Calu3 (cell line): ENCODE measurements at regions not wholly inside any gene's neighbourhood (a gene's known extent, or its start where the extent isn't known, plus 50 kb on each side); places are given as distances from the start of the nearest gene placed in this dataset.

Experiments
- BruUV-seq: library from RNA; stranded (reverse); fragments of 400-500 nt; replicated peaks from 2 replicates; lab custom pipeline; 2021; lab: Mats Ljungman, UMichigan
- CTCF ChIA-PET: fragments of 300-600 bp; sonication (Branson Sonifier 250); formaldehyde crosslinking; loops from one replicate; lab custom pipeline; 2022; ENCODE audit warnings: antibody characterized with exemption; lab: Charles Lee
- DNase-seq: peaks from one replicate; pipeline ENCODE4 v3.0.0; 2022
- H3K27ac Mint-ChIP-seq: one replicate; pipeline ENCODE4 v1.8.0; 2022; ENCODE audit warnings: mixed read lengths; ENCODE audit not compliant: unreplicated experiment
- H3K27me3 Mint-ChIP-seq: one replicate; pipeline ENCODE4 v1.8.0; 2022; ENCODE audit warnings: mixed read lengths; ENCODE audit not compliant: unreplicated experiment
- H3K36me3 Mint-ChIP-seq: one replicate; pipeline ENCODE4 v1.8.0; 2022; ENCODE audit warnings: mild to moderate bottlenecking, moderate library complexity, mixed read lengths; ENCODE audit not compliant: insufficient read depth, unreplicated experiment
- H3K4me1 Mint-ChIP-seq: one replicate; pipeline ENCODE4 v1.8.0; 2022; ENCODE audit warnings: mild to moderate bottlenecking, low read depth, mixed read lengths; ENCODE audit not compliant: unreplicated experiment
- H3K4me3 Mint-ChIP-seq: one replicate; pipeline ENCODE4 v1.8.0; 2022; ENCODE audit warnings: mild to moderate bottlenecking, low read depth, moderate library complexity, mixed read lengths; ENCODE audit not compliant: unreplicated experiment
- H3K9me3 Mint-ChIP-seq: one replicate; pipeline ENCODE4 v1.8.0; 2022; ENCODE audit warnings: low read depth, mixed read lengths; ENCODE audit not compliant: unreplicated experiment
- intact Hi-C: fragments of 100-400 bp; cut with micrococcal nuclease; formaldehyde crosslinking; loops from one replicate; pipeline ENCODE4 v1.10.0; 2022; ENCODE audit not compliant: unreplicated experiment
- TF ChIP-seq, protein P1 (sequence below): fragments of 200-600 bp; IDR thresholded peaks from one replicate; pipeline ENCODE4 v1.8.0; 2022; ENCODE audit warnings: antibody characterized with exemption; ENCODE audit not compliant: unreplicated experiment

DNA sequence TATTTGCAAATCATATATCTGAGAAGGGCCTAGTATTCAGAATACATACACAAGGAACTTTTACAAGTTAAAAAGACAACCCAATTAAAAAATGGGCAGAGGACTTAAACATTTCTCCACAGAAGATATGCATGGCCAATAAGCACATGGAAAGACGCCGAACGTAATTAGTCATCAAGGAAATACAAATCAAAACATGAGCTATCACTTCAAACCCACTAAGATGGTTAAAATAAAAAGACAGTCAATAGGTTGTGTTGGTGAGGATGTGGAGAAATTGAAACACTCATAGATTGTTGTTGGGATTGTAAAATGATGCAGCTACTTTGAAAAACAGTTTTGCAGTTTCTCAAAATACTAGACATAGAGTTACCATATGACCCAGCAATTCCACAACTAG is 61.2 kb upstream of the NEO1 start:
- intact Hi-C loops: no loop called here
- Mint-ChIP-seq H3K36me3 (no peaks in the 10 kb centered on the region), H3K27me3 (peaks cover 57% of the 10 kb centered on the region), H3K4me1 (no peaks in the 10 kb centered on the region), H3K4me3 (no peak overlapping the region), H3K27ac (no peak overlapping the region), H3K9me3 (no peaks in the 10 kb centered on the region)
- TF ChIP-seq, protein P1, sequence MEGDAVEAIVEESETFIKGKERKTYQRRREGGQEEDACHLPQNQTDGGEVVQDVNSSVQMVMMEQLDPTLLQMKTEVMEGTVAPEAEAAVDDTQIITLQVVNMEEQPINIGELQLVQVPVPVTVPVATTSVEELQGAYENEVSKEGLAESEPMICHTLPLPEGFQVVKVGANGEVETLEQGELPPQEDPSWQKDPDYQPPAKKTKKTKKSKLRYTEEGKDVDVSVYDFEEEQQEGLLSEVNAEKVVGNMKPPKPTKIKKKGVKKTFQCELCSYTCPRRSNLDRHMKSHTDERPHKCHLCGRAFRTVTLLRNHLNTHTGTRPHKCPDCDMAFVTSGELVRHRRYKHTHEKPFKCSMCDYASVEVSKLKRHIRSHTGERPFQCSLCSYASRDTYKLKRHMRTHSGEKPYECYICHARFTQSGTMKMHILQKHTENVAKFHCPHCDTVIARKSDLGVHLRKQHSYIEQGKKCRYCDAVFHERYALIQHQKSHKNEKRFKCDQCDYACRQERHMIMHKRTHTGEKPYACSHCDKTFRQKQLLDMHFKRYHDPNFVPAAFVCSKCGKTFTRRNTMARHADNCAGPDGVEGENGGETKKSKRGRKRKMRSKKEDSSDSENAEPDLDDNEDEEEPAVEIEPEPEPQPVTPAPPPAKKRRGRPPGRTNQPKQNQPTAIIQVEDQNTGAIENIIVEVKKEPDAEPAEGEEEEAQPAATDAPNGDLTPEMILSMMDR: no peak
- CTCF ChIA-PET: interaction anchor here (0.6 kb wide), 1 partner anchor 10 kb away, joined by 3 read pairs; no protein-coding TSS in a partner anchor
- DNase-seq: no peak
- no TSS peak for BruUV-seq

DNA sequence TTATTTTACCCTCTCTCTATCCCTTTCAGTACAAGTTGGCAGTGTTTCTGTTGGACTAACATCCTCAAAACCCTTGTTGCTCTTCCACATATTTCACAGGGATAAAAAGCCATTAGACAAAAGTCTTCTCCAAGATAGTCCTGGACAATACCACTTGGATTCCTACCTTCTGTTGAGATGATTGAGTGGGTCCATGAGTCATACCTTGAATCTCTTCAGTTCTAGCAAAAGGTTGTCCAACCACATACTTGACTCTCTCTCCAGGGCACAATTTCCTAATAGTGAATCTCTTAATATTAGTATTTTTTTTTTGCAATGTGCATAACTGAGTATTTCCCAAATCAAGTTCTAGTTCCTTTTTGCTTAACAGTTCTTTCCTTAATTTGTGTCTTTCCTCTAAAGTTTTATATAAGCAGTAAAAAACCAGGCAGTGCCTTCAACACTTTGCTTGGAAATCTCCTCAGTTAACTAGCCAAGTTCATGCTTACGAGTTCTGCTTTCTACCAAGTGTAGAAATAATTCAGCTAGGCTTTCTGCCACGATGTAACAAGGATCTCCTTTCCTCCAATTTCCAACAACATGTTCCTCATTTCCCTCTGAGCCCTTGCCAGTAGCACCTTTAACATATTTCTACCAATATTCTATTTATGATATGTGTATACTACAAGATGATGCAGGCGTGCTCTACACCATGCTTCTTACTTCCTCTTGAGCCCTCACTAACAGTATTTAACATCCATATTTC is 68.3 kb upstream of the NEO1 start:
- intact Hi-C loops: no loop called here
- H3K4me1 Mint-ChIP-seq: no peaks in the 10 kb centered on the region
- H3K36me3 Mint-ChIP-seq: no peaks in the 10 kb centered on the region
- H3K27ac Mint-ChIP-seq: no peak overlapping the region
- BruUV-seq: no TSS peak
- CTCF ChIA-PET: no interaction called here
- no peak overlapping the region for H3K4me3 Mint-ChIP-seq
- TF ChIP-seq, protein P1: no peak
- peaks cover 69% of the 10 kb centered on the region for H3K27me3 Mint-ChIP-seq
- DNase-seq: no peak
- H3K9me3 Mint-ChIP-seq: no peaks in the 10 kb centered on the region

DNA sequence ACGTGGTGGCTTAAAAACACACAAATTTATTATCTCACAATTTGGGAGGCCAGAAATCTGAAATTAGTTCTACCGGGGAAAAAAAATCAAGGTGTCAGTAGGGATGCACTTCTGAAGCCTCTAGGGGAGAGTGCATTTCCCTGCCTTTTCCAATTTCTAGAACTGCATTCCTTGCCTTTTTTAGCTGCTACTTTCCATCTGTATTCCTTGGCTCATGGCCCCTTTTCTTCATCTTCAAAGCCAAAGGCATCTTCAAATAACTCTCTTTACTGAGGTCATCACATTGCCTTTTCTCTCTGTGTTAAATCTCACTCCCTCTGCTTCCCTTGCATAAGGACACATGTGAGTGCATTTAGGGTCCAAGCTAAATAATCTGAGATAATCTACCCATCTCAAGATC is 69.5 kb upstream of the NEO1 start:
- H3K4me3 Mint-ChIP-seq: no peak overlapping the region
- CTCF ChIA-PET: no interaction called here
- no peak for DNase-seq
- no TSS peak for BruUV-seq
- no peaks in the 10 kb centered on the region for H3K4me1 Mint-ChIP-seq
- no peaks in the 10 kb centered on the region for H3K36me3 Mint-ChIP-seq
- intact Hi-C loops: no loop called here
- no peak overlapping the region for H3K27ac Mint-ChIP-seq
- TF ChIP-seq, protein P1: no peak
- peaks cover 70% of the 10 kb centered on the region for H3K27me3 Mint-ChIP-seq
- no peaks in the 10 kb centered on the region for H3K9me3 Mint-ChIP-seq

DNA sequence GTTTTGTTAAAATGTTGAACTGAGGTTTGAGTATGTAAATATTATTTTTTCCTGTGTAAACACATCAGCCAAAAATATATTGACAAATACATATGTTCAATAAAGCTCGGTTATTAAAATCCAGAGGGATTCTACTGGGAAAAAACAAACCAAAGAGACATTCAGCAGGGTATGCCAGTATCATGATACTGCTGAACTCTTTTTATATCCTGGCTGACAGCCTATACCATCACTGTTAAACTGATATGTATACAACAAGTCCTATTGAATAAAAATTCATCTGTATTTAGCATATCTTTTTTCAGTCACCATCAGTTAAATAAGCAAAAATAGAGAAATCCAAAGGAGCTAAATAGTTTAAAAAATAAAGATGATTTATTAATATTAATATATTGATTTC is 71.6 kb upstream of the NEO1 start:
- intact Hi-C loops: no loop called here
- Mint-ChIP-seq H3K9me3 (no peaks in the 10 kb centered on the region), H3K27ac (no peak overlapping the region), H3K4me3 (no peak overlapping the region), H3K27me3 (peaks cover 68% of the 10 kb centered on the region), H3K4me1 (no peaks in the 10 kb centered on the region), H3K36me3 (no peaks in the 10 kb centered on the region)
- CTCF ChIA-PET: interaction anchor here (0.6 kb wide), 1 partner anchor 10 kb away, joined by 3 read pairs; no protein-coding TSS in a partner anchor
- TF ChIP-seq, protein P1: no peak
- no TSS peak for BruUV-seq
- no peak for DNase-seq
